ENCODE measurements at regions not wholly inside any gene's neighbourhood (a gene's known extent, or its start where the extent isn't known, plus 50 kb on each side); places are given as distances from the start of the nearest gene placed in this dataset.
"Not testable (repeated sequence)": the region's sequence is repeated elsewhere in the genome, so short reads cannot be mapped to it uniquely, and the experiment has no call there.

DNA sequence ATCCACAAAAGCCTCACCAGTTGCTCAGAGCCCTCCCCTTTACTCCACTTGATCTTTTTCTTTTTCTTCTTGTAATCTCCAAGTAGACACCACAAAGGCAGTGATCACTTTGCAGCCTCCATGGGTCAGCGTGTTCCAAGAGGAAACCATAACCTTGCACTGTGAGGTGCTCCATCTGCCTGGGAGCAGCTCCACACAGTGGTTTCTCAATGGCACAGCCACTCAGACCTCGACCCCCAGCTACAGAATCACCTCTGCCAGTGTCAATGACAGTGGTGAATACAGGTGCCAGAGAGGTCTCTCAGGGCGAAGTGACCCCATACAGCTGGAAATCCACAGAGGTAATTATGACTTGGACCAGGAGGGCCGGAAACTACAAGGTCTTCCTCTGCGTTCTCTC lies 95.6 kb downstream of the FAM72B start:
- TF ChIP-seq CTCF, EP300, POLR2A (IDR thresholded peaks at IDR 0.05): not testable (repeated sequence)

All from sigmoid colon (tissue), 4 donors.